ENCODE measurements at regions not wholly inside any gene's neighbourhood (a gene's known extent, or its start where the extent isn't known, plus 50 kb on each side); places are given as distances from the start of the nearest gene placed in this dataset.

GRCh38 chr21:26781331-26781730, 63.9 kb downstream of the ADAMTS1 start:
- no peak for TF ChIP-seq YY1 (IDR thresholded peaks at IDR 0.05; ENCODE audit: insufficient read depth, insufficient read length)
- no peak for TF ChIP-seq SUZ12 (IDR thresholded peaks at IDR 0.05; ENCODE audit: extremely low read depth, insufficient read depth, insufficient read length)

Data from NT2/D1 (cell line).